Endometrial microvascular endothelial cells (primary cell): ENCODE measurements at regions not wholly inside any gene's neighbourhood (a gene's known extent, or its start where the extent isn't known, plus 50 kb on each side); places are given as distances from the start of the nearest gene placed in this dataset.
"Not testable (repeated sequence)": the region's sequence is repeated elsewhere in the genome, so short reads cannot be mapped to it uniquely, and the experiment has no call there.

Source experiments
- in situ Hi-C: cut with HindIII; loops from 2 replicates; pipeline ENCODE4 v1.10.0; 2017; ENCODE audit warnings: low sequenced_read_pairs, low pct_unique_long_range_greater_than_20kb; ENCODE audit errors: inconsistent ontology term

- in situ Hi-C loops: no loop called here
Observed at GRCh38 chr5:15284706-15285105, 215.3 kb upstream of the FBXL7 start.

GRCh38 chr5:15283076-15283475 lies 216.9 kb upstream of the FBXL7 start:
- in situ Hi-C loops: no loop called here

- in situ Hi-C loops: no loop called here
Observed at GRCh38 chr5:15282611-15283010, 217.4 kb upstream of the FBXL7 start.

GRCh38 chr5:15271596-15271995 lies 228.4 kb upstream of the FBXL7 start:
- in situ Hi-C loops: not testable (repeated sequence)

- in situ Hi-C loops: no loop called here
Observed at GRCh38 chr5:15267966-15268365, 232.0 kb upstream of the FBXL7 start.

- in situ Hi-C loops: no loop called here
Observed at GRCh38 chr5:15266841-15267240, 233.1 kb upstream of the FBXL7 start.

- in situ Hi-C loops: no loop called here
Observed at GRCh38 chr5:15266229-15266628, 233.8 kb upstream of the FBXL7 start.

- in situ Hi-C loops: no loop called here
Observed at GRCh38 chr5:15263942-15264341, 236.0 kb upstream of the FBXL7 start.

- in situ Hi-C loops: no loop called here
Observed at GRCh38 chr5:15263406-15263805, 236.6 kb upstream of the FBXL7 start.

GRCh38 chr5:15261269-15261995 lies 238.5 kb upstream of the FBXL7 start:
- in situ Hi-C loops: no loop called here

GRCh38 chr5:15260356-15261268 lies 239.4 kb upstream of the FBXL7 start:
- in situ Hi-C loops: no loop called here

GRCh38 chr5:15256485-15256884 lies 243.5 kb upstream of the FBXL7 start:
- in situ Hi-C loops: no loop called here

- in situ Hi-C loops: no loop called here
Observed at GRCh38 chr5:15255576-15255975, 244.4 kb upstream of the FBXL7 start.

- in situ Hi-C loops: no loop called here
Observed at GRCh38 chr5:15254607-15255006, 245.4 kb upstream of the FBXL7 start.

GRCh38 chr5:15252331-15252730 lies 247.6 kb upstream of the FBXL7 start:
- in situ Hi-C loops: no loop called here

GRCh38 chr5:15249152-15249551 lies 250.8 kb upstream of the FBXL7 start:
- in situ Hi-C loops: no loop called here

- in situ Hi-C loops: no loop called here
Observed at GRCh38 chr5:15248731-15249130, 251.2 kb upstream of the FBXL7 start.

- in situ Hi-C loops: no loop called here
Observed at GRCh38 chr5:15245913-15246312, 254.1 kb upstream of the FBXL7 start.

GRCh38 chr5:15243301-15244020 lies 256.5 kb upstream of the FBXL7 start:
- in situ Hi-C loops: no loop called here
